ENCODE measurements at regions not wholly inside any gene's neighbourhood (a gene's known extent, or its start where the extent isn't known, plus 50 kb on each side); places are given as distances from the start of the nearest gene placed in this dataset.

DNA sequence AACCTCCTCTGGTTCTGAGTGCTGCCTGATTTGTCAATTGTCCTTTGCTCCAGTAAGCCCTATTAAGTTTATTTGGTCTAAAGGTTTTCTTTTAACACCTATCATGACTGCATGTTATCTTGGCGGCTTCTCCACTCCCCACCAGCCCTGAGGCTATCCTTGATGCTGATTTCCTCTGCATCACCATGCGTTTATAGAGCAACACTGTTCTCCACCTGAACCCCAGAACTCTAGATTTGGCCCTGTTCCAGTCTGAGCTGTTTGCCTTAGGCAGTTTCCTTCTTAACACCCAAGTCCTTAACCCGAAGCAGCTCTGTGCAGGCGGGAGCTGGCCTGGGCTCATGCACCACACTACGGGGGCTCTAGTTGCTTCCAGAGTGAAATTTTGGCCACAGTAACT is 98.2 kb upstream of the NPAS2 start:
- Histone ChIP-seq H3K4me1 (no peaks in the 10 kb centered on the region), H3K27me3 (no peaks in the 10 kb centered on the region), H3K9me3 (no peaks in the 10 kb centered on the region), H3K36me3 (no peaks in the 10 kb centered on the region), H3K27ac (no peak overlapping the region), H3K4me3 (no peak overlapping the region)
- TF ChIP-seq, protein P1, sequence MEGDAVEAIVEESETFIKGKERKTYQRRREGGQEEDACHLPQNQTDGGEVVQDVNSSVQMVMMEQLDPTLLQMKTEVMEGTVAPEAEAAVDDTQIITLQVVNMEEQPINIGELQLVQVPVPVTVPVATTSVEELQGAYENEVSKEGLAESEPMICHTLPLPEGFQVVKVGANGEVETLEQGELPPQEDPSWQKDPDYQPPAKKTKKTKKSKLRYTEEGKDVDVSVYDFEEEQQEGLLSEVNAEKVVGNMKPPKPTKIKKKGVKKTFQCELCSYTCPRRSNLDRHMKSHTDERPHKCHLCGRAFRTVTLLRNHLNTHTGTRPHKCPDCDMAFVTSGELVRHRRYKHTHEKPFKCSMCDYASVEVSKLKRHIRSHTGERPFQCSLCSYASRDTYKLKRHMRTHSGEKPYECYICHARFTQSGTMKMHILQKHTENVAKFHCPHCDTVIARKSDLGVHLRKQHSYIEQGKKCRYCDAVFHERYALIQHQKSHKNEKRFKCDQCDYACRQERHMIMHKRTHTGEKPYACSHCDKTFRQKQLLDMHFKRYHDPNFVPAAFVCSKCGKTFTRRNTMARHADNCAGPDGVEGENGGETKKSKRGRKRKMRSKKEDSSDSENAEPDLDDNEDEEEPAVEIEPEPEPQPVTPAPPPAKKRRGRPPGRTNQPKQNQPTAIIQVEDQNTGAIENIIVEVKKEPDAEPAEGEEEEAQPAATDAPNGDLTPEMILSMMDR (IDR thresholded peaks at IDR 0.05) = no peak
- ATAC-seq (no peak), DNase-seq (no peak)
- intact Hi-C loops (cut with DNase I) = loop anchor here (5.0 kb wide), 1 partner anchor 261 kb away; no protein-coding TSS in a partner anchor

DNA sequence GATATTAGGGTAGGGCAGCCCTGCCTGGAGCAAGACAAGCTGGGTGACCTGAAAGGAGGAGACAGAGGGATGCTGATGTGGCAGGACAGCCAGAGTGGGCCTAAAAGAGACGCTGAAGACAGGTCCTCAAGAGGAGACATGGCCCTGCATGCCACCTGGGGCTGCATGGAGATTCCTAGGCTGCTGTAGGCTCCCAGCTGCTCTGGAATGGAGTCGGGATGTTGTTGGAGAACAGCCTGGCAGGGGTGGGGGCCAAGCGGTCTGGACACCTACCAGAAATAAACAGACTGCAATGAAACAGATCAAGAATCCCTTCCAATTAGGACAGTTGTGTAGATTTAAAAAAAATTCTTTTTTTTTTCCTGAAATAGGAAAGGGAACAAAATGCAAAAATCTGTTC is 97.8 kb upstream of the NPAS2 start:
- intact Hi-C loops (cut with DNase I) = loop anchor here (5.0 kb wide), 1 partner anchor 260 kb away; no protein-coding TSS in a partner anchor
- no peaks in the 10 kb centered on the region for H3K27me3 ChIP-seq
- no peak for ATAC-seq
- H3K9me3 ChIP-seq = no peaks in the 10 kb centered on the region
- no peaks in the 10 kb centered on the region for H3K36me3 ChIP-seq
- H3K4me3 ChIP-seq = no peak overlapping the region
- TF ChIP-seq, protein P1 (IDR thresholded peaks at IDR 0.05) = no peak
- H3K4me1 ChIP-seq = no peaks in the 10 kb centered on the region
- no peak for DNase-seq
- H3K27ac ChIP-seq = no peak overlapping the region

DNA sequence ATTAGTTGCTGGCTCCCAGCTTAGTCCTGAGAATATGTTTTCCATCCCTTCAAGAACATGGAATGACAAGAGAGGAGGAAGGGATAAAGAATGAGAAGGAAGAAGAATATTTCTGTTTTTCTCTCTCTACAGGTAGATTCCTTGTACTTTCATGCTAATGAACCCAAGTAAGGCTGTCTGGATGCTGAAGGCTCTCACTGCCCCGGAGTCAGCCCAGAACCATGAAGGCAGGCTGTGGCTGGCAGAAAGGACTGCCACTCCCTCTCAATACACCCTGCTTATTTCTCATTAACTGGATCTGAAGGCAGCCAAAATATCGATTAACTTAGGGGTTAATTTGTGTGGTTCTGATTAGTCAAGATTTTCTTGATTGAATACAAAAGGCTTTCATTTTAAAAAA is 93.1 kb upstream of the NPAS2 start:
- no peak for ATAC-seq
- Histone ChIP-seq H3K36me3 (no peaks in the 10 kb centered on the region), H3K4me3 (no peak overlapping the region), H3K4me1 (no peaks in the 10 kb centered on the region), H3K27me3 (no peaks in the 10 kb centered on the region), H3K9me3 (no peaks in the 10 kb centered on the region), H3K27ac (no peak overlapping the region)
- no peak for DNase-seq
- TF ChIP-seq, protein P1 (IDR thresholded peaks at IDR 0.05) = no peak
- intact Hi-C loops (cut with DNase I) = no loop called here

DNA sequence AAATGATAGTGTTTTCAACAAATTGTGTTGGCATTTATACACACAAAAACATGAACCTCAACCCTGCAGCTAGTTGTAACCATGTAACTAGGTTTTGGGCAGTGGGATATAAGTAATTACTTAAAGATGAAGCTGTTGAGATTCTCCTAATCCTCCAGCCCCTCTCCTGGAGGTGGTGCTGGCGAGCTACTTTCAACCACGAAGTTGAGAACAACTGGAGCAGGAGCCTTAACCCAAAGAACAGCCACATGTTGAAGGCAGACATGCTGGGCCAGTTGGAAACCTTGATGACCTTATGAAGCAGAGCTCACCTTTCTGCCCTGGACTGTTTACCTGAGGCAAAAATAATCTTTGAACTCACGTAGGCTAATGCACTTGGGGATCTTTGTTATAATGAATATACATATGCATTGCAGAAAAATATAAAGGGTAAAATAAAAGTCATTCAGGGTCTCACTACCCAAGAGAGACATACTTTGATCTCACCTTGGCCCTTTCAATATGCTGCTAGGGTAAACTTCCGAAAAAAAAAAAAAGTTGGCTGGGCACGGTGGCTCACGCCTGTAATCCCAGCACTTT is 89.6 kb upstream of the NPAS2 start:
- intact Hi-C loops (cut with DNase I) = no loop called here
- TF ChIP-seq, protein P1 (IDR thresholded peaks at IDR 0.05) = peak; percentile 62
- H3K4me3 ChIP-seq = no peak overlapping the region
- no peaks in the 10 kb centered on the region for H3K27me3 ChIP-seq
- no peaks in the 10 kb centered on the region for H3K4me1 ChIP-seq
- ATAC-seq (peak; percentile 89), DNase-seq (peak; percentile 75)
- no peaks in the 10 kb centered on the region for H3K9me3 ChIP-seq
- no peak overlapping the region for H3K27ac ChIP-seq
- no peaks in the 10 kb centered on the region for H3K36me3 ChIP-seq

DNA sequence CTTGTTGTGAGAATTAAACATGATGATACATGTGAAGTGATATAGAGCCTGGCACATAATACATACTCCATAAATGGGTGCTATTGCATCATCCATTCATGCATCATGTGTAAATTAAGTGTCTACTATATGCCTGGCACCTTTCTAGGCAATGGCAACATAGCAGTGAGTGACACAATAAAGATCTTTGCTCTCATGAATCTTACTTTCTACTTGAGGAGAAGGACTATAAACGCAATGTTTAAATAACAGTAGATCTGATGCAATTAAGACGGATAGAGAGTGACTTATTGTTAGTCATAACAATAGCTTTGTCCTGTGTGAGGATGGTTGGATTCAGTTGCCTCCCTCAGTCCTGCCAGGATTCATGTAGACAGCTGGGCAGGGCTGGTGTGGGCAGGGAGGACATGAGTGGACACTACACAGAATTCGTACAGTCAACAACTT is 88.4 kb upstream of the NPAS2 start:
- intact Hi-C loops (cut with DNase I) = no loop called here
- Histone ChIP-seq H3K27ac (no peak overlapping the region), H3K27me3 (no peaks in the 10 kb centered on the region), H3K4me1 (no peaks in the 10 kb centered on the region), H3K4me3 (no peak overlapping the region), H3K9me3 (no peaks in the 10 kb centered on the region), H3K36me3 (no peaks in the 10 kb centered on the region)
- TF ChIP-seq, protein P1 (IDR thresholded peaks at IDR 0.05) = no peak
- no peak for DNase-seq
- no peak for ATAC-seq
